Ascending aorta (tissue), 2 donors: ENCODE measurements at regions not wholly inside any gene's neighbourhood (a gene's known extent, or its start where the extent isn't known, plus 50 kb on each side); places are given as distances from the start of the nearest gene placed in this dataset.

Source experiments
- DNase-seq, 2 donors: peaks; one replicate each; pipeline ENCODE4 v3.0.0-alpha.2; 2019; ENCODE audit warnings: low spot score in 2 of 2
- H3K27ac ChIP-seq, 2 donors: fragments of 200-600 bp; sonication (generic); one replicate each; pipeline ENCODE4 v1.5.1; 2016 to 2017; ENCODE audit warnings: mild to moderate bottlenecking in 1 of 2
- H3K27me3 ChIP-seq: fragments of 200-600 bp; sonication (generic); one replicate; pipeline ENCODE4 v1.5.1; 2017
- H3K36me3 ChIP-seq, 2 donors: fragments of 200-600 bp; sonication (generic); one replicate each; pipeline ENCODE4 v1.5.1; 2016
- H3K4me1 ChIP-seq, 2 donors: fragments of 200-600 bp; sonication (generic); one replicate each; pipeline ENCODE4 v1.5.1; 2016 to 2017; ENCODE audit warnings: mild to moderate bottlenecking in 1 of 2
- H3K4me3 ChIP-seq, 2 donors: fragments of 200-600 bp; sonication (generic); one replicate each; pipeline ENCODE4 v1.5.1; 2016 to 2017; ENCODE audit warnings: mild to moderate bottlenecking in 1 of 2
- H3K9me3 ChIP-seq, 2 donors: fragments of 200-600 bp; sonication (generic); one replicate each; pipeline ENCODE4 v1.5.1; 2016
- intact Hi-C: fragments of 100-400 bp; cut with DNase I; formaldehyde crosslinking; loops from one replicate; pipeline ENCODE4 v1.15.1; 2023
- TF ChIP-seq, protein P1 (sequence below), 3 experiments: fragments of 200-600 bp in 2 of 3; fragments of 450-650 bp in 1 of 3; sonication (generic) in 2 of 3; IDR thresholded peaks; one replicate each; pipeline ENCODE4 v1.5.1; 2016 to 2019; ENCODE audit warnings: antibody characterized with exemption in 3 of 3, mild to moderate bottlenecking in 1 of 3, moderate library complexity in 1 of 3

DNA sequence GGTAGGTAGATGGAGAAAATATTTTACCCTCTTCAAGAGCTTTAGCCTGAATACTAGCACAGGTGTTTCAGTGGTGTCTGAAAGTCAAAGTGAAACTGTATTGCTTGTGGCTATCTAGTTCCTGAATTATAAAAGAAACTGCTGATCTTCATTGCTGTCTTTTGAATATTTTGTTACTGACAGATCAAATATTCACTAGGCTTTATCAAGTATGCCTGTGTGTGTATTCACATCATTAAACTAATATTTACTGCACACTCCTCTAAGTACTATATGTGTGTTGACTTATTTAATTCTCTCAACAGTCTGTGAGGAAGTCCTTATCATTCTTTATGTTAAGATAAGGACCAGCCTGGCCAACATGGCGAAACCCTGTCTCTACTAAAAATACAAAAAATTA, 139.6 kb downstream of the SOCS6 start:
- intact Hi-C loops = loop anchor here (10.0 kb wide), 2 partner anchors 384 to 1714 kb away; partner anchors contain the start of gene TMX3
- Histone ChIP-seq H3K27ac (no peak overlapping the region), H3K4me1 (no peaks in the 10 kb centered on the region), H3K27me3 (no peaks in the 10 kb centered on the region), H3K36me3 (no peaks in the 10 kb centered on the region), H3K9me3 (no peaks in the 10 kb centered on the region), H3K4me3 (no peak overlapping the region)
- DNase-seq = no peak
- TF ChIP-seq, protein P1, sequence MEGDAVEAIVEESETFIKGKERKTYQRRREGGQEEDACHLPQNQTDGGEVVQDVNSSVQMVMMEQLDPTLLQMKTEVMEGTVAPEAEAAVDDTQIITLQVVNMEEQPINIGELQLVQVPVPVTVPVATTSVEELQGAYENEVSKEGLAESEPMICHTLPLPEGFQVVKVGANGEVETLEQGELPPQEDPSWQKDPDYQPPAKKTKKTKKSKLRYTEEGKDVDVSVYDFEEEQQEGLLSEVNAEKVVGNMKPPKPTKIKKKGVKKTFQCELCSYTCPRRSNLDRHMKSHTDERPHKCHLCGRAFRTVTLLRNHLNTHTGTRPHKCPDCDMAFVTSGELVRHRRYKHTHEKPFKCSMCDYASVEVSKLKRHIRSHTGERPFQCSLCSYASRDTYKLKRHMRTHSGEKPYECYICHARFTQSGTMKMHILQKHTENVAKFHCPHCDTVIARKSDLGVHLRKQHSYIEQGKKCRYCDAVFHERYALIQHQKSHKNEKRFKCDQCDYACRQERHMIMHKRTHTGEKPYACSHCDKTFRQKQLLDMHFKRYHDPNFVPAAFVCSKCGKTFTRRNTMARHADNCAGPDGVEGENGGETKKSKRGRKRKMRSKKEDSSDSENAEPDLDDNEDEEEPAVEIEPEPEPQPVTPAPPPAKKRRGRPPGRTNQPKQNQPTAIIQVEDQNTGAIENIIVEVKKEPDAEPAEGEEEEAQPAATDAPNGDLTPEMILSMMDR (IDR thresholded peaks at IDR 0.05) = no peak

DNA sequence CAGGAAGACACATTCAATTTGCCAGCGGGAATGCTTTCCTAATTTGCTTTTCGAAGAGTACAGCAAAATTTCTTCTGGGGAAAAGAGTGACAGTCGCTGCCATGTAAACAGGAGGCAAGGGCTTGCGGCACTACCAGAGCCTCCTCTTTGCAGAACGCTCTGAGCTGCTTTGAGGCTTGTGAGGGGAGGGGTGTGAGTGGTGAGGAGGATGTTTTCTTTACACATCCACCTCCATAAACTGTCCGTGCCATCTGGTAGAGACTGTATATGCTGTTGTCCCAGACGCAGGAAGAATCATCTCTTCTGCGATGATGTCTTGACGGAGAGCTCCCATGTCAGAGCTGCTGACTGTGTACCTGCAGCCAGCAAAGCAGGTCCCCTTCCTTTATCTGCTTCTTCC, 138.0 kb downstream of the SOCS6 start:
- Histone ChIP-seq H3K27me3 (no peaks in the 10 kb centered on the region), H3K4me1 (peaks cover 0 to 5% of the 10 kb centered on the region in 2 donors), H3K27ac (no peak overlapping the region), H3K9me3 (no peaks in the 10 kb centered on the region), H3K36me3 (no peaks in the 10 kb centered on the region), H3K4me3 (no peak overlapping the region)
- TF ChIP-seq, protein P1 (IDR thresholded peaks at IDR 0.05) = no peak
- intact Hi-C loops = loop anchor here (10.0 kb wide), 2 partner anchors 382 to 1712 kb away; partner anchors contain the start of gene TMX3
- no peak for DNase-seq

- Histone ChIP-seq H3K27me3 (no peaks in the 10 kb centered on the region), H3K9me3 (no peaks in the 10 kb centered on the region), H3K36me3 (no peaks in the 10 kb centered on the region), H3K27ac (no peak overlapping the region), H3K4me1 (peaks cover 3 to 14% of the 10 kb centered on the region in 2 donors), H3K4me3 (no peak overlapping the region)
- DNase-seq = no peak
- intact Hi-C loops = loop anchor here (10.0 kb wide), 2 partner anchors 380 to 1710 kb away; partner anchors contain the start of gene TMX3
- TF ChIP-seq, protein P1 (IDR thresholded peaks at IDR 0.05) = no peak
Measured at GRCh38 chr18:70425236-70425635, 136.4 kb downstream of the SOCS6 start.

GRCh38 chr18:70423988-70424387, 135.1 kb downstream of the SOCS6 start:
- intact Hi-C loops = loop anchor here (2.0 to 10.0 kb wide), 4 partner anchors 87 to 1709 kb away; partner anchors contain the start of genes SOCS6 and TMX3
- peaks cover 3 to 14% of the 10 kb centered on the region in 2 donors for H3K4me1 ChIP-seq
- H3K4me3 ChIP-seq = no peak overlapping the region
- no peaks in the 10 kb centered on the region for H3K27me3 ChIP-seq
- TF ChIP-seq, protein P1 (IDR thresholded peaks at IDR 0.05) = no peak
- H3K36me3 ChIP-seq = no peaks in the 10 kb centered on the region
- DNase-seq = no peak
- no peaks in the 10 kb centered on the region for H3K9me3 ChIP-seq
- no peak overlapping the region for H3K27ac ChIP-seq

- Histone ChIP-seq H3K27ac (peak overlapping the region in 1 of 2 donors; percentile 20), H3K27me3 (no peaks in the 10 kb centered on the region), H3K4me1 (peaks cover 3 to 14% of the 10 kb centered on the region in 2 donors), H3K36me3 (no peaks in the 10 kb centered on the region), H3K9me3 (no peaks in the 10 kb centered on the region), H3K4me3 (no peak overlapping the region)
- intact Hi-C loops = loop anchor here (2.0 to 10.0 kb wide), 4 partner anchors 86 to 1708 kb away; partner anchors contain the start of genes SOCS6 and TMX3
- no peak for DNase-seq
- TF ChIP-seq, protein P1 (IDR thresholded peaks at IDR 0.05) = no peak
Measured at GRCh38 chr18:70423120-70423519, 134.3 kb downstream of the SOCS6 start.
